Smooth muscle cell of the brain vasculature (primary cell): ENCODE measurements at regions not wholly inside any gene's neighbourhood (a gene's known extent, or its start where the extent isn't known, plus 50 kb on each side); places are given as distances from the start of the nearest gene placed in this dataset.

ENCODE experiments used
- DNase-seq: peaks from one replicate; pipeline ENCODE4 v3.0.0-alpha.2; 2012; ENCODE audit warnings: low read depth, low spot score

DNA sequence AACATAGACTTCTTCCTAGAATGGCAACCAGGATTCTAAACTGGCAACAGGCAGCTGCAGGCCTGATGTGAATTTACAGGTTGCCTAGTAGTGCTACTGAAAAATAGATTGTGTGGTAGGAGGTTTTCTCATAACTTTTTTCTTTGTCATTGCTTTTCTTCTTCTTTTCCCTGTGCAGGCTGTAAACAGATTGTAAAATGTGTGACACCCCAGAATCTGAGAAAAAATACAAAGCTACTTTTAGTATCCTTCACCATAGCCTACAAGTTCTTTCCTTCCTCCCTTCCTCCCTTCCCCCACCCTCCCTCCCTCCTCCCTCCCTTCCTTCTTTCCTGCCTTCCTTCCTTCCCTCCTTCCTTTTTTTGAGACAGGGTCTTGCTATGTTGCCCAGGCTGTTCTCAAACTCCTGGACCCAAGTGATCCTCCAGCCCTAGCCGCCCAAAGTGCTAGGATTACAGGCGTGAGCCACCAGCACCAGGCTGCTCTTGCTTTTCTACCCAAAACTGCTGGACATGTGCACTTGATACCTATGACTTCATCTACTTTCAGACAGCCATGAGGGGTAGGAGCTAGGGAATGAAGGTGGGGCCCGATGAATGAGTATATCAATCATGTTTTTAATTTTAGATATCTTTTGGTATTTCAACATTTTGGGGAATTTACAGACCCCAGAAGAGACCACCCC, 114.2 kb upstream of the EEA1 start:
- DNase-seq = no peak

DNA sequence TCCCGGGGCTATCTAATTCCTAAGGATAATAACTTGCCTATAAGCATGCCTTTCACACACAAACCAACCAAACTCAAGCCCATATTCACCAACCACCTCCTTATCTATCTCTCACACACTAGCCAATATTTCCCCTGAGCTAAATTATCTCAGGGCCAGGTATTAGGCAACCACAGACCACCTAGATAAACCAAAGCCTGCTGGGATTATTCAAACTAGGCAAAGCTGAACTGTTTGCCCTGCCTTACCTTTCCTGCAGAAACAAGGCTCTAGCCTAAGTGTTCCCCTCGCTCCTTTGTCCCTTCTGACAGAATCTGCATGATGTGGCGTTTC, 114.7 kb upstream of the EEA1 start:
- DNase-seq = no peak

- DNase-seq = no peak
Measured at GRCh38 chr12:93047118-93047517, 118.0 kb upstream of the EEA1 start.

- no peak for DNase-seq
Measured at GRCh38 chr12:93048656-93049055, 119.6 kb upstream of the EEA1 start.

DNA sequence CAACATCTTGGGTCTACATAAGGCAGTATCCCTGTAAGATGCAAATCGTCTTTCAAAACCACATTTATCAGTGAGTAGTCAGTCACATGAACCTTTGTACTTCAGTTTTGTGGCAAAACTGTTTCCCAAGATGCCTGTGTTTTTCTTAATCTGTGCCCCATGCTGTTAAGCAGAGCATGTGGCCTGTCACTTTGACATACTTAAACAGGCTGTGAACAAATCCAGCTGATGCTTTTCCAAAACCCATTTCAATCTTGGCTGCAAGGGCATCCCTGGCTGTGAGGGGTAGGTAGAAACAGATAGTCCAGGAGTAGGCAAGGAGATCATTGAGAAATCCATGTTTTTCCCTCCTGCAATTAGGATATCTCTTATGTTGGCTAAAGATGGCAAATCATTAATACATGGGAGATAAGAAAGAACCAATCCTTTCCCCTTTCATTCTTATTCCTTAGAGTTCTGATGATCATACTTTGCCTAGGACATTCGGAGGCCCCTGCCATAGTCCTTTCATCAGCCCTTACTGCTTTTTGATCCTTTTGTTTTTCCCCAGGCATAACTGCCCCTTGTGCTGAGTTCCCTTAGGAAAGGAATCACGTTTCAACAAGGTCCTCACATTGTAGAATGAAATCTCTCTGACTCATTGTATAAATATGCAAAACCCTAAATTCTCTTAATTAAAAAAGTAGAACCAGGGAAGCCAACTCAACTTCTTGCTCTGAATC, 121.1 kb upstream of the EEA1 start:
- peak; percentile 74 for DNase-seq

DNA sequence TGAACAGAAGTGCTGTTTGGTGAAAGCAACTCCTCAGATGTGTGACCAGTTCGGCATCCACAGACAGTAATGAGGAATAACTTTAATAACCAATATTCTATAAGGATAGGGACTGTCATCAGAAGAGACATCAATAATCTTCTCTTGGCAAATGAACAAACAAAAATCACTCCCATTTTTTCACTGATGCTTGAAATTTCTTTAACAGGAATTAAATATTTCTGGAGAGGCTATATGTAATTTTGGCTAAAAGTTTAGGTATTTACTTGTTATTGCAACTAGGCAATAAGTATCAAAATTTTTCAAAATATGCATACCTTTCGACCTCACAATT, 121.6 kb upstream of the EEA1 start:
- DNase-seq = no peak

- DNase-seq = no peak
Measured at GRCh38 chr12:93054021-93054420, 124.9 kb upstream of the EEA1 start.

GRCh38 chr12:93055221-93055620, 126.1 kb upstream of the EEA1 start:
- DNase-seq = no peak

- no peak for DNase-seq
Measured at GRCh38 chr12:93056971-93057535, 128.0 kb upstream of the EEA1 start.

- DNase-seq = no peak
Measured at GRCh38 chr12:93058280-93058679, 129.2 kb upstream of the EEA1 start.

DNA sequence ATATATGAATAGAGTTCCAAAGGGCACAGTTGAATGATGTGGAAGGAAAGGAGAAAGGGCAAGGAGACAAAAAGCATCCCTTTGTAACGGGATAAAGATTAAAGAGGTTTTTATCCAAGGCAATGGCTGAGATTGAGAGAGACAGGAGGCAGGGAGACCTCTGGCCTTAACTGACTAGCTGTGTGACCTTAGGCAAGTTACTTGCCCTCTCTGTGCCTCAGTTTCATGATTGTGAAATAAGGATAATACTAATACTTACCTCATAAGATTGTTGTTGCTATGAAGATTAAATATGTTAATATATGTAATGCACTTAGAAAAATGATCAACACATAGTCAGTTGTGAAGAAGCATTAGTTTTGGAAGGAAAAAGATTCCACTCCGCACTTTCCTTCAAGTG, 130.2 kb upstream of the EEA1 start:
- no peak for DNase-seq

- DNase-seq = no peak
Measured at GRCh38 chr12:93059925-93060665, 131.0 kb upstream of the EEA1 start.

GRCh38 chr12:93060666-93061472, 131.8 kb upstream of the EEA1 start:
- DNase-seq = peak; percentile 53

GRCh38 chr12:93061473-93062419, 132.7 kb upstream of the EEA1 start:
- DNase-seq = no peak

DNA sequence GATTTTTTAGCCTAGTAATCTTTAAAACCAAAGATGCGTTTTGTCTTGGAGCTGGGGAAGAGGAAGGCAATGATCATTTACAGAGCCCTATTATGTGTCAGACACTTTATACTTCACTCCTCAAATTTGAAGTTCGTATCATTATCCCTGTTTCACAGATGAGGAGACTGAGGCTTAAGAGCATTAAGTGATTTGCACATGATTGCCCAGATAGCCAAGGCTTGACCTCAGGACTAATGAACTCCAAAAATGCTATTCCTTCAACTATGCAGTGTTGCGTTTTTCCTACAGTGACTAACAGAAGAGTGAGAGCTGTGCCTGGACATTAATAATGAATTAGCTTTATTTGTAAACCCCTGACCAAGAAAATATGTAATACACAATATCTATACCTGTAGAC, 136.8 kb upstream of the EEA1 start:
- no peak for DNase-seq

GRCh38 chr12:93072340-93072739, 143.2 kb upstream of the EEA1 start:
- no peak for DNase-seq

GRCh38 chr12:93073324-93073723, 144.2 kb upstream of the EEA1 start:
- no peak for DNase-seq

GRCh38 chr12:93078059-93078458, 149.0 kb upstream of the EEA1 start:
- DNase-seq = no peak

DNA sequence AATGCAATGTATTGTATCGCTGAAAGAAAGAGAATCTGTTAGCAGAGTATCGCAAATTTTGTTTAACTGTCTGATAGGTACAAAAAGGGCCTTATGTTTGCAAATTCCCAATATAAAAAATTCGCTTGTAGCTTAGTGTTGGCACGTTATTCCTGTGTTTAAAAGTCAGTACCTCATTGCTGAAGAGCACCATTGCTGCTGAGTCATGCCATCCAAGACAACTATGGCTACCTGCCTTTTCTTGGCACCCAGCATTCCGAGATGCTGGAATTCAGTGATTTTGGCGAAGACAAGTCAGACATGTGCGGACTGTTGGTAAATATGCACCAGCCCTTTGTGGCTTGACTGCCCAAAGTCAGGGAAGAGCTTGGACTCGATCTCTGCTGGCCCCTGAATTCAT, 149.5 kb upstream of the EEA1 start:
- DNase-seq = no peak

GRCh38 chr12:93079271-93079670, 150.2 kb upstream of the EEA1 start:
- no peak for DNase-seq

DNA sequence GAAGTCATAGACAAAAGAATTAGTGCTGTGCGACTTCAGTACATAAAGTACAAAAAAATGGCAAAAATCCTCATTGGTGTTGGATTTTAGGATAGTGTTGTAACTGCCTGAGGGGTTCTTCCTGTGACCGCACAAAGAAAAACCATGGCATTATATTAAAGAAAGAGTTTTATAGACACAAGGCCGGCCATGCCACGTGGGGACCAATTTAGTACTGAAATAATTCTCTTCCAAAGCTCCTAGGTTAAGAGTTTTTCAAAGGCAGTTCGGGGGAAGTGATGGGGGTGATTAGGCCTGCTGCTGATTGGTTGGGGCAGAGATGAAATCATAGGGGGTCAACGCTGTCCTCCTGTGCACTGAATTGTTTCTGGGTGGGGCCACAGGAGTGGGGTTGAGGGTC, 150.9 kb upstream of the EEA1 start:
- no peak for DNase-seq
